Activated CD4-positive, alpha-beta T cell treated with anti-CD3 and anti-CD28 coated beads for 4 hours (primary cell): ENCODE measurements at regions not wholly inside any gene's neighbourhood (a gene's known extent, or its start where the extent isn't known, plus 50 kb on each side); places are given as distances from the start of the nearest gene placed in this dataset.

Experiments
- DNase-seq, 2 donors: peaks; one replicate each; pipeline ENCODE4 v3.0.0-alpha.2; 2020

- DNase-seq = no peak
These were observed 496.9 kb downstream of the PPARGC1A start for GRCh38 chr4:23392860-23393458.

DNA sequence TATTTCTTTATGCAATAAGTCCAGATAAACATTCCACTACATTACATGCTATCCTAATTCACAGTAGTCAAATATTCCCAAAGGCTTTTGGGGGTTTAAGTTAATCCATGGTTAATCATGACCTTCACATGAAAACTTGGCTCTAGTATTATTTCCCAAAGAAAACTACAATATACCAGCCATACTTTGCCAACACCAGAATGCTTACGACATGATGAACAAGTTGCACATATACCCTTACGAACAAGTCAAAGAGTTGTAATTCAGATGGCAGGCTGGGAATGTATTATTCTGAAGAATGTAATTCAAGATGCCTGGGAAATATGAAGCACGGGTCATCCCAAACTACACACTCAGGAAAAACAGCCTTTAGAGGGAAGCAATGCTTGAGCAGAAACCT lies 499.6 kb downstream of the PPARGC1A start:
- DNase-seq = no peak

GRCh38 chr4:23388699-23389395 lies 501.0 kb downstream of the PPARGC1A start:
- DNase-seq = no peak

DNA sequence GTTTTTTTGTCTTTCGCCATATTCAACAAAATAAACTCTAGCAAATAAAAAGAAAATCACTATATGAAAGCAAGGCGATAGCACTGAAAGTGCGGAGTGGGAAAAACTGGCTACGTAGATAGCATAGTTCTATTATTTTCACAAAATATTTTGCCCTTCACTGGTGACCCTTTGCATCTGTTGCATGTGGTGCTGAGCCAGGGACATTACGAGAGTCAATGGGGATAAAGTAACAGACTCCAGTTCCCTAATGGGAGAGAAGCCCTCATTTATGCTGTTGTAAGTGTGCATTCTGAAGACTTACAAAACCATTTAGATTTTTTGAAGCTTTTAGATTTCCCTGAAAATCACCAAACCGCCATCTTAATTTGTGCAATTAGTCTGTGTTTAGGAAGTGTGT lies 501.6 kb downstream of the PPARGC1A start:
- no peak for DNase-seq

GRCh38 chr4:23384741-23385140 lies 505.1 kb downstream of the PPARGC1A start:
- no peak for DNase-seq

- DNase-seq = no peak
These were observed 507.0 kb downstream of the PPARGC1A start for GRCh38 chr4:23382879-23383278.

DNA sequence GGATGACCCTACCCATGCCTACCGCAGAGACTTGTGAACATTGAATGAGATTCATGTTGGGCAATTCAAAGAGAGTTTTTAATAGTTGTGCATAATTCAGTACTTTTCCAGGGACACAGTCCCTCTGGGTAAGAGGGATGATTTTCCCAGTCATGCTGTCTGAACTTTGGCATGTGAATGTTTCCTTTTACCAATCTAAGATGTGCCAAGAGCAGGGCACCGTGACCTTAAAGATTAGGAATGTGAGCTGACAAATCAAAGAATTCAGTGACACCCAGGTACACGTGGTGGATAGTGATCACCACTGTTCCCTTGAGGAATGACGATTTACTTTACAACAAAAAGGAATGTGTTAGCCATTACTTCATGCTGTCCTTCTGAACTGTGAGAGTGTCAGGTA lies 515.6 kb downstream of the PPARGC1A start:
- DNase-seq = no peak

GRCh38 chr4:23373261-23373660 lies 516.6 kb downstream of the PPARGC1A start:
- DNase-seq = peak; percentile 0 to 3

- no peak for DNase-seq
These were observed 518.3 kb downstream of the PPARGC1A start for GRCh38 chr4:23371533-23371932.

GRCh38 chr4:23369331-23369730 lies 520.5 kb downstream of the PPARGC1A start:
- no peak for DNase-seq

- no peak for DNase-seq
These were observed 521.7 kb downstream of the PPARGC1A start for GRCh38 chr4:23368081-23368697.

- DNase-seq = no peak
These were observed 523.3 kb downstream of the PPARGC1A start for GRCh38 chr4:23366557-23366906.

GRCh38 chr4:23365871-23366556 lies 523.8 kb downstream of the PPARGC1A start:
- DNase-seq = no peak

- DNase-seq = no peak
These were observed 524.8 kb downstream of the PPARGC1A start for GRCh38 chr4:23365086-23365485.

- DNase-seq = no peak
These were observed 525.7 kb downstream of the PPARGC1A start for GRCh38 chr4:23364167-23364566.

- DNase-seq = no peak
These were observed 528.4 kb downstream of the PPARGC1A start for GRCh38 chr4:23361453-23361852.

- DNase-seq = no peak
These were observed 529.1 kb downstream of the PPARGC1A start for GRCh38 chr4:23360718-23361117.

DNA sequence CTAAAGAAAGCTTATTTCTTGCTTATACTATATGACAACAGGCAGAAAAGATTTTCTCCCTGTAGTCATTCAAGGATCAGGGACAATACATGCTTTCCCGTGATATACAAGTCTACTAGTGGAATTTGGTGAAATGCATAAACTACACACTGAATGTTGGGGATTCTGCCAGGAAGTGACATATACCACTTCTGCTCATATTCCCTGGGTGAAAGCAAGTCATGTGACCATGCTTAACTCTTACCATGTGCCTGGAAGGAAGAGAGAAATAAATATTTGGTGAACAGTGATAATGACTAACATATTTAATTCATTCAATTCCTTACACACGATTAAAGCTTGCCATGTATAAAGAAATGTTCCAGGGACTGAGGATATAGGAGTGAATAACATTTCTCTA lies 534.6 kb downstream of the PPARGC1A start:
- no peak for DNase-seq

GRCh38 chr4:23353200-23353599 lies 536.6 kb downstream of the PPARGC1A start:
- DNase-seq = no peak

DNA sequence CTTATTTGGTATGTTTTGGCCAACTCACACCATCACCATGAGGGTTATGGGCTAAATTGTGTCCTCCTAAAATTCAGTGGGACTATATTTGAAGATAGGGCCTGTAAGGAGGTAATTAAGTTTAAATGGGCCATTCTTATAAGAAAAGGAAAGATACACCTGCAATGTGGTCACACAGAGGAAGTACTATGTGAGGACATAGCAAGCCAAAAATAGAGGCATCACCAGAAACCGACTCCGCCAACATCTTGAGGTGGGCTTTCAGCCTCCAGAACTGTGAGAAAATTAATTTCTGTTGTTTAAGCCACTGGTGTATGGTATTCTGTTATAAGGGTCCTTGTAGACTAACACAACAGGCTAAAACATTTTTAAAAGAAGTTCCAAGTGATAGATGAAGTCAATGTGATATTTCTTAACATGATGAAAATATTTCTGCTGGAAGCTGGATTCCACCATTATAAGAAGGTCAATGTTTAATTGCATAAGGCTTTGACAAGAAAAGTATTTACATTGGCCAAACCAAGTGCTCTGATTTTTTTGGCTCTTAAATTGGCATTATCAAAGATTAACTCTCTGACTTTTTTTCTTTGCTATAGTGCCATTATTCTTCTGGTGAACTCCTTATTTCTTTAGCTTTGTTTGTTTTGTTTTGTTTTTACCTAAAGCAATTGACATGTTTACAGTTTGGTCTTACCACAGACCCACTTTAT lies 540.9 kb downstream of the PPARGC1A start:
- no peak for DNase-seq

DNA sequence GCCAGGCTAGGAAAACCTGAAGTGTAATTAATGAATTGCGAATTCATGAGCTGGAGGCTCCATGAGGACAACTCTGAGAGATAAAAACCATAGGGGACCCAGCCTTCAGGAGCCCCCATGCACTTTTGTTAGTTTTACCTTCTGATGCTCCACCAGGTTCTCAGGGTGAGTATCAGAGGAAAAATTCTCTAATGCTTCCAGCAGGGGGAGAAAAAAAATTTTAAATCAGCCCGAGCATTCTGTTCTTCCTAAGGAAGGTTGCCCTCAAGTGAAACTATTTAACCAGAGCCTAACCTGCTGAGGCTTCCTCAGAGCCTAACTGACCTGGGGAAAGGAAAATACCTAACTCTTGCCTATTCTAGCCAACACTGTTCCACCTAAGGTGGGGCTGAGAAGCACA lies 552.6 kb downstream of the PPARGC1A start:
- no peak for DNase-seq

- peak; percentile 19 to 32 for DNase-seq
These were observed 555.6 kb downstream of the PPARGC1A start for GRCh38 chr4:23333946-23334878.
